CD14-positive monocyte (primary cell): ENCODE measurements at regions not wholly inside any gene's neighbourhood (a gene's known extent, or its start where the extent isn't known, plus 50 kb on each side); places are given as distances from the start of the nearest gene placed in this dataset.

Experiments
- DNase-seq, 3 donors: peaks; one replicate each; pipeline ENCODE4 v3.0.0-alpha.2; 2011 to 2022
- H2AFZ ChIP-seq: 2 replicates; pipeline ENCODE4 v1.6.0; 2012; ENCODE audit warnings: mild to moderate bottlenecking, low read depth, low read length, inconsistent platforms; ENCODE audit not compliant: insufficient read depth, poor library complexity, severe bottlenecking
- H3K27ac ChIP-seq, 2 donors: 1 replicate in 1 of 2; 2 replicates in 1 of 2; pipeline ENCODE4 v1.5.1; 2012 to 2013; ENCODE audit warnings: low read length in 2 of 2, control low read depth in 1 of 2, inconsistent platforms in 1 of 2, low read depth in 1 of 2, mild to moderate bottlenecking in 1 of 2
- H3K27me3 ChIP-seq, 2 donors: one replicate each; pipeline versions ENCODE4 v1.6.0 to v1.6.1; 2011 to 2013; ENCODE audit warnings: low read length in 2 of 2; ENCODE audit not compliant: control insufficient read depth in 2 of 2, insufficient read depth in 2 of 2
- H3K36me3 ChIP-seq, 2 donors: replicated peaks in 1 of 2; 1 replicate in 1 of 2; 2 replicates in 1 of 2; pipeline versions ENCODE4 v1.5.1 to v1.6.1; 2012 to 2013; ENCODE audit warnings: low read length in 2 of 2, control low read depth in 1 of 2, inconsistent platforms in 1 of 2, mild to moderate bottlenecking in 1 of 2; ENCODE audit not compliant: insufficient read depth in 2 of 2, control insufficient read depth in 1 of 2
- H3K4me1 ChIP-seq, 2 donors: 1 replicate in 1 of 2; 2 replicates in 1 of 2; pipeline versions ENCODE4 v1.5.1 to v1.6.1; 2012 to 2013; ENCODE audit warnings: low read length in 2 of 2, control low read depth in 1 of 2, inconsistent platforms in 1 of 2, mild to moderate bottlenecking in 1 of 2, moderate library complexity in 1 of 2; ENCODE audit not compliant: insufficient read depth in 2 of 2, control insufficient read depth in 1 of 2
- H3K4me2 ChIP-seq: replicated peaks from 2 replicates; pipeline ENCODE3; 2012; ENCODE audit warnings: low read length, moderate library complexity, mild to moderate bottlenecking; ENCODE audit not compliant: poor library complexity, severe bottlenecking; ENCODE audit errors: extremely low read depth
- H3K4me3 ChIP-seq, 3 experiments: fragments of 200-600 bp in 1 of 3; sonication (generic) in 1 of 3; replicated peaks in 1 of 3; 1 replicate in 2 of 3; 2 replicates in 1 of 3; pipeline ENCODE4 v1.5.1; 2011 to 2013; ENCODE audit warnings: low read length in 3 of 3, mild to moderate bottlenecking in 3 of 3, control low read depth in 2 of 3, low read depth in 2 of 3, inconsistent platforms in 1 of 3, moderate library complexity in 1 of 3
- H3K79me2 ChIP-seq: 2 replicates; pipeline ENCODE4 v1.6.0; 2012; ENCODE audit warnings: mild to moderate bottlenecking, control low read depth, inconsistent platforms, low read length, moderate library complexity; ENCODE audit not compliant: insufficient read depth
- H3K9ac ChIP-seq: 2 replicates; pipeline ENCODE4 v1.6.0; 2017; ENCODE audit warnings: low read length, mild to moderate bottlenecking; ENCODE audit not compliant: insufficient read depth, poor library complexity, severe bottlenecking
- H3K9me3 ChIP-seq, 2 donors: replicated peaks in 1 of 2; 1 replicate in 1 of 2; 2 replicates in 1 of 2; pipeline versions ENCODE4 v1.5.1 to v1.6.1; 2012 to 2013; ENCODE audit warnings: low read length in 2 of 2, control low read depth in 1 of 2; ENCODE audit not compliant: control insufficient read depth in 1 of 2, insufficient read depth in 1 of 2
- H4K20me1 ChIP-seq: 2 replicates; pipeline ENCODE4 v1.6.0; 2012; ENCODE audit warnings: mild to moderate bottlenecking, low read length, control low read depth, moderate library complexity; ENCODE audit not compliant: insufficient read depth
- H3K27ac Mint-ChIP-seq, 7 donors: one replicate each; pipeline ENCODE4 v1.8.0; 2020; ENCODE audit warnings: mild to moderate bottlenecking in 7 of 7, mixed read lengths in 7 of 7, moderate library complexity in 6 of 7, inconsistent platforms in 2 of 7
- H3K27me3 Mint-ChIP-seq, 3 donors: one replicate each; pipeline ENCODE4 v1.8.0; 2021 to 2022; ENCODE audit warnings: low read depth in 3 of 3, mild to moderate bottlenecking in 3 of 3, mixed read lengths in 3 of 3, moderate library complexity in 3 of 3, inconsistent platforms in 1 of 3
- H3K36me3 Mint-ChIP-seq, 2 donors: one replicate each; pipeline ENCODE4 v1.8.0; 2020; ENCODE audit warnings: mixed read lengths in 2 of 2, inconsistent platforms in 1 of 2, mild to moderate bottlenecking in 1 of 2
- H3K4me1 Mint-ChIP-seq: one replicate; pipeline ENCODE4 v1.8.0; 2020; ENCODE audit warnings: mild to moderate bottlenecking, mixed read lengths
- H3K4me3 Mint-ChIP-seq, 2 donors: one replicate each; pipeline ENCODE4 v1.8.0; 2020; ENCODE audit warnings: mild to moderate bottlenecking in 2 of 2, mixed read lengths in 2 of 2, moderate library complexity in 1 of 2
- H3K9me3 Mint-ChIP-seq, 7 donors: one replicate each; pipeline ENCODE4 v1.8.0; 2020 to 2022; ENCODE audit warnings: mixed read lengths in 7 of 7, mild to moderate bottlenecking in 6 of 7, moderate library complexity in 6 of 7, inconsistent platforms in 2 of 7
- WGBS: methylation state at CpG from one replicate; pipeline ENCODE4 v1.1.5; 2013; ENCODE audit warnings: missing lambda C conversion rate; ENCODE audit not compliant: insufficient coverage; 5-methylcytosine and 5-hydroxymethylcytosine counted together
- intact Hi-C, 2 donors: fragments of 100-400 bp; cut with micrococcal nuclease; formaldehyde crosslinking; loops; one replicate each; pipeline versions ENCODE4 v1.15.0 to v1.15.1; 2023
- TF ChIP-seq, protein P1 (sequence below): fragments of 200-600 bp; IDR thresholded peaks from one replicate; pipeline ENCODE4 v1.8.0; 2022; ENCODE audit warnings: antibody characterized with exemption, mild to moderate bottlenecking

DNA sequence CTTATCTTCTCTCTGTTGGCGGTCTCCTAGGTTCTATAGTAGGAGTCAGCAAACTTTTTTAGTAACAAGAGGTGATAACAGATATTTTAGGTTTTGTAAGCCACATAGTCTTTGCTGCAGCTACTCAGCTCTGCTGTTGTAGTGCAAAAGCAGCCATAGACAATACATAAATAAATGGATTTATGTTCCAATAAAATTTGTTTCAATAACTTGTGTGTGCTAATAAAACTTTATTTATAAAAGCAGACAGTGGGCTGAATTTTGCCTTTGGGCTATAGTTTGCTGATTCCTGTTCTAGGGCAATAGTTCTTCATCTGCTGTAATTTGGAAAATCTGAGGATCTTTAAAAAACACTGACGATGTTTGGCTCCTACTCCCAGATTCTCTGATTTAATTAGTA is 469.4 kb upstream of the TNC start:
- Histone ChIP-seq H3K27me3 (no peaks in the 10 kb centered on the region), H2AFZ (no peak overlapping the region), H3K4me3 (no peak overlapping the region), H3K9ac (no peak overlapping the region), H3K9me3 (no peaks in the 10 kb centered on the region), H3K4me2 (no peak overlapping the region), H4K20me1 (no peaks in the 10 kb centered on the region), H3K79me2 (no peaks in the 10 kb centered on the region), H3K4me1 (no peaks in the 10 kb centered on the region), H3K36me3 (no peaks in the 10 kb centered on the region), H3K27ac (no peak overlapping the region)
- Mint-ChIP-seq H3K36me3 (no peaks in the 10 kb centered on the region), H3K4me1 (no peaks in the 10 kb centered on the region), H3K27me3 (peaks cover 0 to 1% (median 0%) of the 10 kb centered on the region in 3 donors), H3K4me3 (no peak overlapping the region), H3K9me3 (peaks cover 0 to 2% (median 0%) of the 10 kb centered on the region in 7 donors), H3K27ac (no peak overlapping the region)
- TF ChIP-seq, protein P1, sequence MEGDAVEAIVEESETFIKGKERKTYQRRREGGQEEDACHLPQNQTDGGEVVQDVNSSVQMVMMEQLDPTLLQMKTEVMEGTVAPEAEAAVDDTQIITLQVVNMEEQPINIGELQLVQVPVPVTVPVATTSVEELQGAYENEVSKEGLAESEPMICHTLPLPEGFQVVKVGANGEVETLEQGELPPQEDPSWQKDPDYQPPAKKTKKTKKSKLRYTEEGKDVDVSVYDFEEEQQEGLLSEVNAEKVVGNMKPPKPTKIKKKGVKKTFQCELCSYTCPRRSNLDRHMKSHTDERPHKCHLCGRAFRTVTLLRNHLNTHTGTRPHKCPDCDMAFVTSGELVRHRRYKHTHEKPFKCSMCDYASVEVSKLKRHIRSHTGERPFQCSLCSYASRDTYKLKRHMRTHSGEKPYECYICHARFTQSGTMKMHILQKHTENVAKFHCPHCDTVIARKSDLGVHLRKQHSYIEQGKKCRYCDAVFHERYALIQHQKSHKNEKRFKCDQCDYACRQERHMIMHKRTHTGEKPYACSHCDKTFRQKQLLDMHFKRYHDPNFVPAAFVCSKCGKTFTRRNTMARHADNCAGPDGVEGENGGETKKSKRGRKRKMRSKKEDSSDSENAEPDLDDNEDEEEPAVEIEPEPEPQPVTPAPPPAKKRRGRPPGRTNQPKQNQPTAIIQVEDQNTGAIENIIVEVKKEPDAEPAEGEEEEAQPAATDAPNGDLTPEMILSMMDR: no peak
- intact Hi-C loops: no loop called here
- DNase-seq: no peak
- no CpG with 5 or more reads among the region's 2 CpGs for WGBS

GRCh38 chr9:115590011-115590410 is 472.1 kb upstream of the TNC start:
- no peak overlapping the region for H3K27ac ChIP-seq
- no peaks in the 10 kb centered on the region for H3K27me3 ChIP-seq
- H3K9ac ChIP-seq: no peak overlapping the region
- H3K79me2 ChIP-seq: no peaks in the 10 kb centered on the region
- no peak for DNase-seq
- H3K36me3 Mint-ChIP-seq: no peaks in the 10 kb centered on the region
- intact Hi-C loops: loop anchor here in 1 of 2 donors (5.0 kb wide), 1 partner anchor 982 kb away; no protein-coding TSS in a partner anchor
- no peaks in the 10 kb centered on the region for H4K20me1 ChIP-seq
- H3K4me3 Mint-ChIP-seq: no peak overlapping the region
- no peaks in the 10 kb centered on the region for H3K4me1 Mint-ChIP-seq
- no peak overlapping the region for H3K4me3 ChIP-seq
- H3K9me3 Mint-ChIP-seq: peaks cover 0 to 2% (median 0%) of the 10 kb centered on the region in 7 donors
- H3K27ac Mint-ChIP-seq: no peak overlapping the region
- no peaks in the 10 kb centered on the region for H3K4me1 ChIP-seq
- H3K27me3 Mint-ChIP-seq: peaks cover 0 to 5% (median 0%) of the 10 kb centered on the region in 3 donors
- TF ChIP-seq, protein P1: no peak
- H3K9me3 ChIP-seq: no peaks in the 10 kb centered on the region
- no peak overlapping the region for H2AFZ ChIP-seq
- H3K4me2 ChIP-seq: no peak overlapping the region
- no peaks in the 10 kb centered on the region for H3K36me3 ChIP-seq
